ENCODE measurements at regions not wholly inside any gene's neighbourhood (a gene's known extent, or its start where the extent isn't known, plus 50 kb on each side); places are given as distances from the start of the nearest gene placed in this dataset.

- DNase-seq (ENCODE audit: insufficient read length) (no peak), FAIRE-seq (no peak)
- TF ChIP-seq TAF1 (IDR thresholded peaks at IDR 0.05; ENCODE audit: borderline replicate concordance, low read depth, low read length) (no peak), POLR2AphosphoS5 (IDR thresholded peaks at IDR 0.05; ENCODE audit: low read depth, low read length) (no peak), POLR2A (IDR thresholded peaks at IDR 0.05; ENCODE audit: low read depth, low read length) (no peak)
Observed at GRCh38 chr10:44757551-44758205, 153.5 kb upstream of the TMEM72 start.

- no peak for TF ChIP-seq POLR2A (IDR thresholded peaks at IDR 0.05; ENCODE audit: low read depth, low read length)
- no peak for TF ChIP-seq TAF1 (IDR thresholded peaks at IDR 0.05; ENCODE audit: borderline replicate concordance, low read depth, low read length)
- TF ChIP-seq POLR2AphosphoS5 (IDR thresholded peaks at IDR 0.05; ENCODE audit: low read depth, low read length) = no peak
- FAIRE-seq (no peak), DNase-seq (ENCODE audit: insufficient read length) (no peak)
Observed at GRCh38 chr10:44759122-44759521, 152.0 kb upstream of the TMEM72 start.

GRCh38 chr10:44760513-44760912, 150.6 kb upstream of the TMEM72 start:
- FAIRE-seq (no peak), DNase-seq (ENCODE audit: insufficient read length) (no peak)
- TF ChIP-seq POLR2AphosphoS5 (IDR thresholded peaks at IDR 0.05; ENCODE audit: low read depth, low read length) (no peak), POLR2A (IDR thresholded peaks at IDR 0.05; ENCODE audit: low read depth, low read length) (no peak), TAF1 (IDR thresholded peaks at IDR 0.05; ENCODE audit: borderline replicate concordance, low read depth, low read length) (no peak)

GRCh38 chr10:44761076-44761475, 150.1 kb upstream of the TMEM72 start:
- no peak for TF ChIP-seq POLR2AphosphoS5 (IDR thresholded peaks at IDR 0.05; ENCODE audit: low read depth, low read length)
- no peak for TF ChIP-seq POLR2A (IDR thresholded peaks at IDR 0.05; ENCODE audit: low read depth, low read length)
- TF ChIP-seq TAF1 (IDR thresholded peaks at IDR 0.05; ENCODE audit: borderline replicate concordance, low read depth, low read length) = no peak
- no peak for FAIRE-seq
- DNase-seq (ENCODE audit: insufficient read length) = no peak

- no peak for TF ChIP-seq TAF1 (IDR thresholded peaks at IDR 0.05; ENCODE audit: borderline replicate concordance, low read depth, low read length)
- no peak for TF ChIP-seq POLR2A (IDR thresholded peaks at IDR 0.05; ENCODE audit: low read depth, low read length)
- TF ChIP-seq POLR2AphosphoS5 (IDR thresholded peaks at IDR 0.05; ENCODE audit: low read depth, low read length) = no peak
- FAIRE-seq = no peak
- no peak for DNase-seq (ENCODE audit: insufficient read length)
Observed at GRCh38 chr10:44763331-44763730, 147.8 kb upstream of the TMEM72 start.

GRCh38 chr10:44765299-44765698, 145.8 kb upstream of the TMEM72 start:
- TF ChIP-seq TAF1 (IDR thresholded peaks at IDR 0.05; ENCODE audit: borderline replicate concordance, low read depth, low read length) (no peak), POLR2A (IDR thresholded peaks at IDR 0.05; ENCODE audit: low read depth, low read length) (no peak), POLR2AphosphoS5 (IDR thresholded peaks at IDR 0.05; ENCODE audit: low read depth, low read length) (no peak)
- DNase-seq (ENCODE audit: insufficient read length) (no peak), FAIRE-seq (no peak)

GRCh38 chr10:44766631-44767030, 144.5 kb upstream of the TMEM72 start:
- FAIRE-seq = no peak
- TF ChIP-seq POLR2AphosphoS5 (IDR thresholded peaks at IDR 0.05; ENCODE audit: low read depth, low read length) = no peak
- no peak for TF ChIP-seq POLR2A (IDR thresholded peaks at IDR 0.05; ENCODE audit: low read depth, low read length)
- no peak for TF ChIP-seq TAF1 (IDR thresholded peaks at IDR 0.05; ENCODE audit: borderline replicate concordance, low read depth, low read length)
- DNase-seq (ENCODE audit: insufficient read length) = no peak

- FAIRE-seq (no peak), DNase-seq (ENCODE audit: insufficient read length) (no peak)
- TF ChIP-seq TAF1 (IDR thresholded peaks at IDR 0.05; ENCODE audit: borderline replicate concordance, low read depth, low read length) = no peak
- TF ChIP-seq POLR2AphosphoS5 (IDR thresholded peaks at IDR 0.05; ENCODE audit: low read depth, low read length) = no peak
- TF ChIP-seq POLR2A (IDR thresholded peaks at IDR 0.05; ENCODE audit: low read depth, low read length) = no peak
Observed at GRCh38 chr10:44769450-44769849, 141.7 kb upstream of the TMEM72 start.

GRCh38 chr10:44771233-44771995, 139.7 kb upstream of the TMEM72 start:
- DNase-seq (ENCODE audit: insufficient read length) = no peak
- no peak for TF ChIP-seq POLR2A (IDR thresholded peaks at IDR 0.05; ENCODE audit: low read depth, low read length)
- no peak for TF ChIP-seq TAF1 (IDR thresholded peaks at IDR 0.05; ENCODE audit: borderline replicate concordance, low read depth, low read length)
- no peak for FAIRE-seq

GRCh38 chr10:44773565-44773964, 137.6 kb upstream of the TMEM72 start:
- DNase-seq (ENCODE audit: insufficient read length) = no peak
- no peak for TF ChIP-seq TAF1 (IDR thresholded peaks at IDR 0.05; ENCODE audit: borderline replicate concordance, low read depth, low read length)
- no peak for FAIRE-seq

- no peak for DNase-seq (ENCODE audit: insufficient read length)
- TF ChIP-seq POLR2A (IDR thresholded peaks at IDR 0.05; ENCODE audit: low read depth, low read length) (no peak), POLR2AphosphoS5 (IDR thresholded peaks at IDR 0.05; ENCODE audit: low read depth, low read length) (no peak), TAF1 (IDR thresholded peaks at IDR 0.05; ENCODE audit: borderline replicate concordance, low read depth, low read length) (no peak)
- FAIRE-seq = no peak
Observed at GRCh38 chr10:44774676-44775401, 136.3 kb upstream of the TMEM72 start.

GRCh38 chr10:44775402-44775741, 135.8 kb upstream of the TMEM72 start:
- FAIRE-seq = no peak
- DNase-seq (ENCODE audit: insufficient read length) = no peak
- no peak for TF ChIP-seq TAF1 (IDR thresholded peaks at IDR 0.05; ENCODE audit: borderline replicate concordance, low read depth, low read length)
- TF ChIP-seq POLR2A (IDR thresholded peaks at IDR 0.05; ENCODE audit: low read depth, low read length) = no peak
- TF ChIP-seq POLR2AphosphoS5 (IDR thresholded peaks at IDR 0.05; ENCODE audit: low read depth, low read length) = no peak
